CD4-positive, alpha-beta T cell treated with Interleukin-6 for 4 hours (primary cell): ENCODE measurements at regions not wholly inside any gene's neighbourhood (a gene's known extent, or its start where the extent isn't known, plus 50 kb on each side); places are given as distances from the start of the nearest gene placed in this dataset.

Experiments
- DNase-seq: peaks from one replicate; pipeline ENCODE4 v3.0.0-alpha.2; 2020; ENCODE audit warnings: mixed read lengths

DNA sequence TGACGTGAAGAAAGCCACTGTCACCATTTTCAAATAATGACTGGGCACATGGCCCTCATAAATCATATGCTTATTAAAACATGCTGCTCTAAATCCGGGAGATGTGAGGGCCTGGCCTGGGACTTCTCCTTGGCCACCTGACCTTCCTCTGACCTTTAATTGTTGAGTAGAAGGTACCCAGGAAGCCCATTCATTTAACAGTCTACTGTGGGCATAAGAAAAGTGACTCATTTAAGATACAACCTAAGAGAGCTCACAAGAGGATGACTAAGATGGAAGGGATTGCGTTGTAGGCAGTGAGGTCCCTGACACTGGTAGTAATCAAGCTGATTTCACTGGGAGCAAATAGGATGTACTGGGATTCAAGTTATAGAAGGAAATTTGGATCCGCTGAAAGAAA, 203.4 kb upstream of the GPR26 start:
- no peak for DNase-seq

DNA sequence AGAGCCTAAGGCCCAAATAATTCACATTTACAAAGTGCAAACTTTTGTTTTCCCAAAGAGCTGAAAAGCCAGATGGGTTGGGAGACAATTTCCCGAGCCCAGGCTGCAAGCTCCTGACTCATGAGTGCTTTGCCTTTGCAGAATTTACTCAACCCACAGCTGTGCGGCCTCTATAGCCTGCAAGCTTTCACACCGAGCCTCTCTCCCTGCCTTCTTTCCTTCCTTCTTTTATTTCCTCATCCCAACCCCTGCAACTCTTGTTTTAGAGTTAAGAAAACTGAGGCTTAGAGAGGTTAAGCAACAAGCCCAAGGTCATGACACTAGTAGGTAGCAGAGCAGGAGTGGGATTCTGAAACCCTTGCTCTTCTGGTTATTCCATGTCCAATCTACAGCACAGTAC, 203.0 kb upstream of the GPR26 start:
- no peak for DNase-seq

DNA sequence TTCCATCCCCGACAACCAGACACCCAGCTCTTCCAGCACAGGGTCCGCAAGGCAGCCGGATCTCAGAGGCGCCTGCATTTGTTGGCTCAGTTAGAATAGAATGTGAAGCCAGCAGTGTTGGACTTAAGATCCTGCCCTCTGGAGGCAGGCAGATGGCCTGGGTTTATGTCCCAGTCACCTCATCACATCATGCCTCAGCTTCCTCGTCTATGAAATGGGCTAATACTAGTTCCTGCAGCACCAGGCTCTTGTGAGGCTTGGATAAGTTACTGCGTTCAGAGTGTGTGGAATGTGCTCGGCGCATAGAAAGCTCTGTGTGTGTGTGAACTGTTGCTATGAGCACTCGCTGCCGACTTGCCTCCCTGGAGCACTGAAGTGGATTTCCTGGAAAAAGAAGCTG, 202.5 kb upstream of the GPR26 start:
- no peak for DNase-seq

DNA sequence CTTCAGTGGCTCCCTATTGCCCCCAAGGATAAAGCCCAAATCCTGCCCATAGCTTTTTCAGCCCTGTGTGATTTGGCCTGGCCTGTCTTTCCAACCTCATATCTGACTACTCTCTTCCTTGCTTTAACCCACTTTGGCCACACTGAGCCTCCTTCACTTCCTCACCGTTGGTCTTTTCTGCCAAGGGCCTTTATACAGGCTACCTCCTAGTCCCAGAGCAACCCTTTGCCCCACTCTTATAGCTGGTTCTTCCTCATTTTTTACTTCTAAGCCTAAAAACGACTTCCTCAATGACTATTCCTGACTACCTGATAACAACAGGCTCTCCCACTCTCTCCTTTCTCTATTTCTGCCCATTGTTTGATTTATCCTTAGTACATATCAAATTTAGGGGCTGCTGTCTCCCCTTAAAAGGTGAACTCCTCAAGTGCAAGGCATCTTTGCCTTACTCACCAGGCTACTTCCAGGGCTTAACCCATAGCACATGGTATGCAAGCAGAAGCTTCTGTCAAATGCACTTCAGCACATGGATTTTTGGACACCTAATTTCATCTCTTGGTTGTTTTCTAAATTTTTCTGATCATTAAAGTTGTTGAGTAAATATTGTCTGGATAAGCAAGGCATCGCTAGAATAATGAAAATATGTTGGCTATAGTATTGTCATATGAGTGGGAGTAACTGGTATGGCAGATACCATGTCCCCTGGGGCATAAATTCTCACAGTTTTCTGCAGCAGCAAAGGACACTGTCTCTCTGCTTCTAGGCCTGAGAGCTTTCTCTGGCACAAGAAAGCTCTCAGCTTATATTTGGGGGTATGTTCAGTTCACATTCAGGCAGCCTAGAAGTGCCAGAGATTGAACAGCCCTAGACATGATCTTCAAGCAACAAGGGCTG, 201.5 kb upstream of the GPR26 start:
- no peak for DNase-seq

DNA sequence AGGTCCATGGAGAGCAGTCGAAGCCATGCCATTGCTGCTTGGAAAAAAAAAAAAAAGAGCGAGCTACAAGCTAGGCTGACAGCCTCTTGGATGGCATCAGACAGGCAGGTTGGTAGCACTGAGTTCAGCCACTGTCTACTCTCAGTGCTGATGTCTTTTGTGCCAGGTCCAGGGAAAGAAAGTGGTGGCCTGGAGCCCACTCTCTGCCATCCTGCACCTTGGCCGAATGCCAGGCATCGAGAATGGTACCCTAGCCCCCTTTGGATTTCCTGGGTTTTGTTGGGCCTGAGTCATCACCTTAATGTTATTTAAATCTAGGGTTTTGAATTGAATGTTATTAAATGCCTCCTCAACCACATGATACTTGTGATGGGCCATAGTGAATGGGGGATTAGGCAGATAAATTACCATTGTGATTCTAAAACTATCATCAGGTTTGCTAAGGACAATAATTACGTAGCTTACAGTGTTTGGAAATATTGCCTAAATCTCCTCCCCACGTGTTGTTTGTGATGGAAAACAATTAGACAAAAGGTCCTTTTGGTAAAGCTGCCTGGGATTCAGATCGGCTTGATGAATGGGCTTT, 195.7 kb upstream of the GPR26 start:
- DNase-seq: no peak

DNA sequence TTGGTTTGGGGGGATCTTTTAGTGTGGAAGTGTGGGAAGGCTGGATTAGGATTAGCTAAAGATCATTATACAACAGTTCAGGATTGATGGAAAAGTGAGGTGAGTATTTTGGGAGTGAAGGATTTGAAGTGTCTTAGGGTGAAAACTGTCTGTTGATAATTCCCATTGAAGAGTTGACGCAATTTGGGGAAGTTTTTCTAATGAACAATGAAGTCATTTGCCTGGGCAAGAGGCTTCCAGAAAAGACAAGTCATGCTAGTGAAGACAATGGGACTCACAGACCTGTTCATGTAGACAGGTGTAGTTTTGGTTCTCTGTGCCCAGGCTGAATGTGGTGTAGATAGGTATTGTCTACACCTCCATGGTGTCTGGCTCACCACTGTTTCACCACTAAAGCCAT, 194.3 kb upstream of the GPR26 start:
- no peak for DNase-seq

DNA sequence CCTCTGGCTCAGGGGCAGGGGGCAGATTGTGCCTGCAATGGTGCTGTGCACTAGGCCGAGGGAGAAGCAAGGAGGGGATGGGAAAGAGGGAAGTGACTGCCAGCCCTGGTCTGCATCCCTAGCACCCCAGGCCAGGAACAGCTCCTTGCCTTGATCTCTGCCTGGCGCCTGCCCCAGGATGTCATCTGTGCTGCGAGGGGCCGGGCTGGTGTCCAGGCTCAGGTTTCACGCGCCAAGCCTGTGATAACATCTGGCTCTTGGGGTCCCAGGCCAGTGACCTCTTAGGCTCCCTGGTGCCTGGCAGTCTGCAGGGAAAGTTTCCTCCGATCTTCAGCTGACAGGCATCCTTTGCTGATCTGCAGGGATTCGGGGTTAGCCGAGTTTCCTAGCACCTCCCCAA, 193.5 kb upstream of the GPR26 start:
- no peak for DNase-seq

DNA sequence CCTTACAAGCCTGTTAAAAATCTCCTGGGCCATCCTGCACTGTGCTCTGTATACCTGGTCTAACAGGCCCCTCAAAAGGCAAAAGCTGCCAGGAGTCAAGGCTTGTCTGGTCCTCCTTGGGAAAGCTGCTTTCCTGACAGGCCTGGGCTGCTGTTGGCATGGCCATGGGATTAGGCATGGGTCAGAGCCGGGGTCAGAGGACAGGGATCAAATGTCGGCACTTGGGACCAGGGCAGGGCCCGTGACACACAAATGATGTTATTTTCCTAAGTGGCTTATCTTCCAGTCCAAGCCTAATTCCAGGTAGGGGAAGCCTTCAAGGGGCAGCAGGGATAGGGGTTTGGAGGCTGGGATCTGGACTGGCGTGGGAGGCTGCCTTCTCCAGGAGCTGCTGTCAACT, 191.5 kb upstream of the GPR26 start:
- no peak for DNase-seq

DNA sequence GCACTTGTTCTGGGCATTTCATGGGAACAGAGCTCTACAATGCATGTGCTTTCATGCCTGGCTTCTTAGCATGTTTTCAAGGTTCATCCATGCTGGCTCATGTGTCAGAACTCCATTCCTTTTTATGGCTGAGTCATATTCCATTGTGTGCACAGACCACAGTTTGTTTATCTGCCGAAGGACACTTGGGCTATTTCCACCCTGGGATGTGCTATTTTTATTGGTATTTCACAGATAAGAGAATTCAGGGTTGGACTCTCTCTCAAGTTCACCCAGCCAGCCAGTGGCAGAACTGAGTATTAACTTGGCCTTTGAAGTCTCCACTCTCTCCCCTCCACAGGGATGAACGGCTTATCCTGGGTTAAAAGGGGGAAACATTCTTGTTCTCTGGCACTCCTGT, 190.7 kb upstream of the GPR26 start:
- no peak for DNase-seq

DNA sequence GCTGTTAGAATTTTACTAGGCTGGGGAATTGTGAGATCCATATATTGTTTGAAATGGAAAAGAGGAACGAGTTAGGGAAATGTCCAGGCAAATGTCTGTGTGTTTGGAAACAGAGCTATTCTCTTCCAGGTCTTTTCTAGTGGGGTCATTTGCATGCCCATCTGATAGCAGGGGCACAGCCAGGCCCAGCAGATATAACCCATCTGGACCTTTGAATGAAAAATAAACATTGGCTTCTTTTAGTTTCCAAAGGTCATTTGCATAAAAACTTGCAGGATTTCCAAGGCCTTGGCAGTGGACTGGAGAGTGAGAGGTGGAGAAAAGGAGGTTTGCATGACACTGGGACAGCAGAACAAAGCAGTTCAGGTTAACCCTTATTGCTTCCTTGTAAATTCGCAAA, 188.0 kb upstream of the GPR26 start:
- DNase-seq: no peak

DNA sequence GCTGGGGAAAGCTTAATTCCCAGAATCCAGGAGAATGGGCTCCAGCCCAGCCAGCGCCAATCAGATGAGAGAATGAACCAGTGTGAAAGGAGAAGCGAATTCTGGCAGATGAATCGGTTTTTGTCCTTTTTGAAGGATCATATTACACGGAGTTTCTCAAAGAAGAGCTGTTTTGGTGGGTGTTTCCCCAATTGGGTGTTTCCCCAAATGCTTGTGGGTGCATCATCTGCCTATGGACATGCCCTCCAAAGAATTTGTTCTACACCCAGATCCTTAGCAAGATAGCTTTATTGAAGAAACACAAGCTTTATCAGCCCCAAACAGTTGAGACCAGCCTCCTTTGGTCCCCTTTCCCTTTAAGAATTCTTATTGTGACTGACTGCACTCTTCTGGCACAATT, 186.5 kb upstream of the GPR26 start:
- DNase-seq: no peak

DNA sequence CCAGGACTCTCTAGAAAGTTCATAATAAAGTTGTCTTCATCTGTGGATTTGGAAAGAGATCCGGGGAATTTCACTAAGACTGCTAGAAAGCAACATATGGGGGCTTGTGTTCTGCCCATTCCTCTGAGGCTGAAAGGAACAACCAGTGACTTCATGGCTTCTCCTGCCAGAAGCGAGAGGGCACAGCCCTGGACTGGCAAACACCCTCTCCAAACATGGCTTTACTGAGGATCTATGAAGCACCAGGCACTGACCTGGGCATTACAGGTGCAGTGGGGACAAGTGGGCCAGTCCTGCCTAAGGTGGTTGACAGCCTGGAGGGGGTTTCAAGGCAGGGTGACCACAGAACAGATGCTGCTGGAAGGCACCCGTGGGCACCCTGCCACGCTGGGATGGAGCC, 185.8 kb upstream of the GPR26 start:
- DNase-seq: no peak

DNA sequence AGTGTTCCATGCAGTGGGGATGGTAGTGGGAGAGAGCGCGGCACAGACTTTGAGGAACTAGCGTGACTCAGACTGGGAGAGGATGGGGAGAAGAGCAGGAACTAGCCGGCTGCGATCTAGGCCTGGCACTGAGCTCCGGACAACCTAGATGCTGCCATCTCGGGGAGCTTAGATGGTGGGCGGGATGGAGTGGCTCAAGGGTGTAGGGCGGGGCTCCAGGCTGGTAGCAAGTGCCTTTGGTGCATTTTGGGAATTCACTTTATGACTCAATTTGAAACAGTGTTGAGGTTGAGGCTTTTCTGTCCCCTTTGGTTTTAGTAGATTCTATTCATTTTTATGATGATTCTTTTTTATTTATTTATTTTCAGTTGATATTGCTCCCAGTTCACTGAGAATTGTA, 185.3 kb upstream of the GPR26 start:
- no peak for DNase-seq

DNA sequence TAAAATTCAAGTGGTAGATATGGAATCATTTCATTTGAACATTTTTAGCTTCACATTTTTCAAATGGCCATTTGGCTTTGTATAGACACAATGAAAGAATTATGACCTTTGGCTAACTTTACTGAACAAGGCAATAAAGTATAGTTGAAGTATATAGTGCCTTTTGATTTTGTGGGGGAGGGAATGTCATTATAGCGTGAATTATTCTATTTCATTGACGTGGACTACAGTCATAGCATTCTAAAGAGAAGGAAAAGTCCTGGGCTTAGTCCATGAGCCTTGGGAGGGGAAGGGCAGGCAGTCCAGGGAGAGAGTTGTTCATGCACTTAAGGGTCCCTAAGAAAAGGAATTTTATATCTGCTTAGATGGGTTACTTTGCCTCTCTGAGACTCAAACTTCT, 181.4 kb upstream of the GPR26 start:
- DNase-seq: no peak

DNA sequence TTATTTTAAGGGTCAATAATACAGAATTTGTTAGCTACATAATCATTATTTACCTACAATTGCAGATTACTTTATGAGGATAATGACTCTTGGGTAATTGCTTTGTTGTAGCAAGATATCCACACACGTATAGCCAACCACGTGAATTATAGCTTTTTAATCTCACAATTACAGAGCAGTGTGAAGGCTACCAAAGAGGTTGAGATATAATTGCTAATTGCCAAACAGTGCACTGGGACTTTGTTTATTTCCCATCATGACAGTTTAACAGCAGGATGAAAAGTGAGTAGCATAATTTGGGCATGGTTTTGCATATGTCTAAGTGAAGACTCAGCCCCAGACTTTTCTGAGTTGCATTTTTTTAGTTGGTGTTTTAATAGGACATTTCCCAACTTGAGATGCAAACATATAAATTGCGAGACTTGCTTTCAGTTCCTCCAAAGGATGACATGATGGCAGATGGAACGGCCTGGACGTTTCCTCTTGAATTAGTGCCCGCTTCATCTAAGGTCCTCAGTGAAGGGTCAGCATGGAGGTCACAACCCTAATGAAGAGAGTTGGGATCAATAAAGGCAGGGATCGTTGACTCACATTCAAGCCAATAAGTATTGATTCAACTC, 180.7 kb upstream of the GPR26 start:
- DNase-seq: no peak

DNA sequence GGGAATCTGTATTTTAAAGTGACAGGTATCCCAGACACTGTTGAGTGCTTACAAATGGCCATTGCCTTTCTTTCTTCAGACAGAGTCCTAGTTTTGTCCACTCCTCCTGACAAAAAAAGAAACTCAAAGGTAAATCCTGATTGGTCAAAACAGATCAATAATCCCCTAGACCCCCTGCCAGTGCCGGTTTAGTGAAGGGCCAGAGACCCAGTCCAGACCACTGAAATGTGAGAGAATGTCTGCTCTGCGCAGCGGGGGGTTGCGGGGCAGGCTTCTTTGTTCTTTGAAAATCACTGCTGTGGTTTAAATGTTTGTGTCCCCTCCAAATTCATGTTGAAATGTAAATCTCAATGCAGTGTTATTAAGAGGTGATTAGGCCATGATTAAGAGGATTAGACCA, 177.7 kb upstream of the GPR26 start:
- no peak for DNase-seq

DNA sequence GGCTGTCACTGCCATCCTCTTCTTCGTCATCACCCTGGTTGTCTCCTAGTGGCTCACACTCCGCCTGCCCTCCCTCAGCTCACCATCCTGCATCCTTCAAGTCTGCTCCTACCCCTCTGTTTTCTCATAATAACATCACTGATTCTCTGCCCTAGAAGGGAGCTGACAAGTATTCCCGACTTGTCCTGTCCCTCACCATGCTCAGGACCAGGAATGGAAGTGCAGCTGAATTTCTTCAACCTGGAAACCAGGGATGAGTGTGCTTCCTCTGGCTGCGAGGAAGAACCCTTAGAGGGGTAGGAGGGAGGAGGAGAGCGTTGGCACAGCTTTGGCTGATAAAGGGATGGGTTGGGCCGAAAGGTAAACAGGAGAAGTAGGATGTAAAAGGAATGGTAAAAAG, 174.8 kb upstream of the GPR26 start:
- no peak for DNase-seq

DNA sequence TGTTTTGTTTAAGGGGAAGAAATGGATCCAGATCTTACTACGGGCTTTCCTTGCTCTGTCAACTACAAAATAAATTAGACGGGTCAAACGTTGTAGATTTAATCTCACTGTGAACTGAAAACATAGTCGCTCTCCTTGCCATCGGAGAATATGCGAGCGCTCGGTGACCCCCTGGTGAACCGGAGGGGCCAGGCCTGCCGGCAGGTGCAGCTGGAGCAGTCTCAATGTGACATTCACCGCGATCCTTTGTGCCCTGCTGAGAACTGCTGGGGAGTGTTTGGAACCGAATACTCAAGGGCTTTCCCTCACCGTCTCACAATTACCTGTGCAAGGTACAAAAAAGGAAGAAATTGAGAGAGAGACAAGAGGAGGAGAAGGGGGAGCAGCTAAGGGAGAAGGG, 174.1 kb upstream of the GPR26 start:
- no peak for DNase-seq

DNA sequence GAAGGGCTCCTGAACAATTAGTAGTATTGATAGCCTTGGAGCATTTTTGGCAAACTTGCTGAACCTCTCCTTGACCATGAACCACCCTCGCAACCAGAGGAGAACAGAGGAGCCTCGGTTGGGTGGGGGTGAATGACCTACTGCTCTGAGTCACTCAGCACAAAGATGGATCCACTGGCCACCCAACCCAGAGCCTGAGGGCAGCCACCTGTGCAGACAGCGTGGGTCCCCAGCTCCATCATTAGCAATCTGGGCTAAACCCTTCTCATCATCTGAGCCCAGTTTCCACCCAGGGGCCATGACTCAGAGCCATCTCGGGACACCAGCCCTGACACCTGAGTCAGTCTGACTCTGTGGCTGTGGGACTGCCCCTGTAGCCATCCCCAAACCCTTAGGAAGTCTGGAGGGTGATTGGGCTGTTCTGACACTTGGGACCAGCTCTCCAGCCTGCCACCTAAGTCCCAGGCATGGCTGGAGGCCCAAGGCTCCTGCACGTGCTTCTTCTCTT, 171.8 kb upstream of the GPR26 start:
- no peak for DNase-seq

DNA sequence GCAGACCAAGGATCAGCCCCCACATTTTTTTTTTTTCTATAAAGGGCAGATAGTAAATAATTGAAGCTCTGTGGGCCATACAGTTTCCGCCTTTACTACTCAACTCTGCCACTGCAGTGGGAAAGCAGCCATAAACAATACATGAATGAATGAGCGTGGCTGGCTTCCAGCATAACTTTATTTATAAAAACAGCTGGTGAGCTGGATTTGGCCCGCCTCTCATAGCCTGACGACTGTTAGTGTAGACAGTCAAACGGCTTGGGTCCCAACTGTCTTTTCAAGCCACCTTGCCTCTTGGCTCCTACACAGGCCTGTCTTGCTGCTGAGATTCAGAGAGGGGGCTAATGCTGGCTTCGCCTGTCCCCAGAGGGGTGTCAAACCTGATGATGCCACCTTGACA, 169.8 kb upstream of the GPR26 start:
- DNase-seq: no peak

DNA sequence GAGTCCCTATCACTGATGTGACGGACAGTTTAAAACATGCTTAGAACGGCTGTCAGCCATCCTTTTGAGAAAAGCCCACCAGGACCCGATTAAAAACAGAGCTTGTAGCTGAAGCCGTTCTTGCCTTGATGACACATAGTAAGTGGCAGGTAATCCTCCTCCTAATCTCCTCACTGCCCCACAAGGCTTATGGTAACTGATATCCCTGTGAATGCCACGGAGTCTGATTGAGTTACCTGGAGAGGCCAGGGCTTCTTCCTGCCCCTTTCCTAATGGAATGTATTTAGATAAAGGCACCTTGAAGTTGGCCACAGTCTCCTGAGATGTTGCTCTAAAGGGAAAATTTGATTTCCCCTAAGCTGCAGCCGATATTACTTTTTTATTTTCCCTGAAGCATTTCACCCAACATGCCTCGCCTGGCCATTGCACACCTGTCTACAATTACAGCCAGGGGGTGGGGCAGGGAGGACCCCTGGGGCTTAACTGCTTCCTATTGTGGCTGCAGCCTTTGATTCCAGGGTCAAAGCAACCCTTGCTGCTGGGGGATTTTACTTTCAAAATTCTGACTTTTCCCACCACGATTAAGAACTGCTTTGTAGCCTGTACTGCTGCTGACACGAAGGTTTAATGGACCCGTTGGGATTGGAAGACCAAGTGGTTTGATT, 169.0 kb upstream of the GPR26 start:
- DNase-seq: no peak

DNA sequence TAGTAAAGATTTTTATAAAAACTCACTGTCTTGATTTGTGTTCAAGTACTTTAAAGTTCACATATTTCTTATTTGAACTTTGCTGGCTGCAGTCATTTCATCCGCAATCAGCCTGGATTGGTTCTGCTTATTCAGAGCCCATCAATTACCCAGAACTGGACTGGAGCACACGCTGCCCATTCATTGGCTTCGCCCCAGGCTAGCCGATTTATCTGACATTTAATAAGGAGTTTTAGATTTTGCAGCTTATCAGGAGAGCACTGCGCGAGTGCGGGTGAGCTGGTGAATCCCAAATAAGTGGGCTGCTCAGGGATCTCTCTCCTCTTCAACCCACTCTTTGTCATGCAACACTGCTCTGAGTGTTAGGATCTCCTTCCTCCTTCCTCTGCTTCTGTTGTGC, 166.0 kb upstream of the GPR26 start:
- no peak for DNase-seq

DNA sequence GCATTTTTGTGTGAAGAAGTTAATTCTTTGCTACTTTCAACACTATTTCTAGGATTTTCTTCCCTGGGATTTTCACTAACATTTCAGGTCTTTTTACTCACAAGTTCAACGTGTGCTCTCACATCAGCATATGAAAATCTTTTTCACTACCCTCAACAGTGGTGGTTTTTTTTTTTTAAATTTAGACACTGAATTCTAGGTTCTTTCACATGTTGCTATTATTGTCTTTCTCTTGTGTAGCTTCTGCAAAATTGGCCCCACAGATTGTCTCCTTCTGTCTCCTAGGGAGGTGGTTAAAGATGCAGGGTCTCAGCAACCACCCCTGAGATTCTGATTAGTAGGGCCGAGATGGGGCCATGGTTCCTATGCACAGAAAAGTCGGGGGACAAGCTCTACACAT, 165.0 kb upstream of the GPR26 start:
- no peak for DNase-seq

DNA sequence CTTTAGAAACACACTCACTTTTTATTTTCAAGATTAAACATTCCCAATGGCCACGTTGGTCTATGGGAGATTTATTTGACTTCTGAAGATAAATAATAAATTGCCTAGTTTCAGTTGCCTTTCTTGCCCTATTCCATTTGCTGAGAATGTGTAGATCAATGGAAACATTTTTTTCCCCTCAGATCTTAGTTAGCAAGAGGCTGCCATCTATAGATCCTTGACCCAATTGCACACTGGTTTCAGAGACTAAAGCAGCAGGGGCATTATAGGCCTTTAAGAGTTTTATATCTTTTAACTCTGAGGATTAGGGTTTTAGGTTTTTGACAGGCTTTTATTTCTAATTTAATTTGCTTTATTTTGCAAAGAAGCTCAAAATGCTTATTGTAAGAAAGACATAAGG, 163.2 kb upstream of the GPR26 start:
- DNase-seq: no peak
